SK-N-SH (cell line): ENCODE measurements at regions not wholly inside any gene's neighbourhood (a gene's known extent, or its start where the extent isn't known, plus 50 kb on each side); places are given as distances from the start of the nearest gene placed in this dataset.

ENCODE experiments used
- CTCF ChIA-PET: fragments of 300-600, 350-600 bp; formaldehyde crosslinking; extraction: SDS; loops from one replicate; lab custom pipeline; 2021; lab: Yijun Ruan, JAX
- POLR2A ChIA-PET: fragments of 350-600 bp; sonication (Branson Sonifier 250); formaldehyde crosslinking; extraction: SDS; loops from one replicate; lab custom pipeline; 2020; ENCODE audit warnings: antibody characterized with exemption, inconsistent platforms; lab: Yijun Ruan, JAX
- DNase-seq: peaks from one replicate; pipeline ENCODE4 v3.0.0; 2012
- H2AFZ ChIP-seq: fragments of 200-600 bp; sonication (generic); 2 replicates; pipeline ENCODE4 v1.8.1; 2016; ENCODE audit warnings: antibody characterized with exemption, mild to moderate bottlenecking, low read depth
- H3F3A ChIP-seq: fragments of 200-600 bp; sonication (generic); replicated peaks from 2 replicates; pipeline ENCODE3; 2016; ENCODE audit warnings: antibody characterized with exemption, mild to moderate bottlenecking; ENCODE audit not compliant: insufficient read depth
- H3K27ac ChIP-seq, 2 experiments: fragments of 200-500 bp in 1 of 2; fragments of 200-600 bp in 1 of 2; sonication (Bioruptor generic) in 1 of 2; sonication (generic), shearing (Covaris generic) in 1 of 2; 2 replicates each; pipeline versions ENCODE4 v1.5.1 to v1.6.1; 2014 to 2016; ENCODE audit warnings: low read depth in 2 of 2, inconsistent platforms in 1 of 2, low read length in 1 of 2, mild to moderate bottlenecking in 1 of 2, mixed read lengths in 1 of 2
- H3K27me3 ChIP-seq: fragments of 200-600 bp; sonication (generic), shearing (Covaris generic); 2 replicates; pipeline ENCODE4 v1.6.1; 2016; ENCODE audit warnings: mixed run types; ENCODE audit not compliant: insufficient read depth
- H3K36me3 ChIP-seq, 2 experiments: fragments of 200-500 bp in 1 of 2; fragments of 200-600 bp in 1 of 2; sonication (Bioruptor generic) in 1 of 2; sonication (generic) in 1 of 2; replicated peaks in 1 of 2; 2 replicates each; pipeline versions ENCODE3 to v1.5.1; 2014 to 2016; ENCODE audit warnings: low read length in 1 of 2, mild to moderate bottlenecking in 1 of 2; ENCODE audit not compliant: insufficient read depth in 2 of 2, control insufficient read depth in 1 of 2
- H3K4me1 ChIP-seq, 2 experiments: fragments of 200-500 bp in 1 of 2; fragments of 200-600 bp in 1 of 2; sonication (Bioruptor generic) in 1 of 2; sonication (generic), shearing (Covaris generic) in 1 of 2; 2 replicates each; pipeline versions ENCODE4 v1.5.1 to v1.6.1; 2014 to 2016; ENCODE audit warnings: low read depth in 1 of 2, low read length in 1 of 2, mixed run types in 1 of 2; ENCODE audit not compliant: insufficient read depth in 2 of 2, control insufficient read depth in 1 of 2
- H3K4me2 ChIP-seq: fragments of 200-600 bp; sonication (generic), shearing (Covaris generic); 2 replicates; pipeline ENCODE4 v1.6.1; 2017; ENCODE audit warnings: mixed run types
- H3K4me3 ChIP-seq, 2 experiments: fragments of 200-500 bp in 1 of 2; fragments of 200-600 bp in 1 of 2; sonication (Bioruptor generic) in 1 of 2; sonication (generic), shearing (Covaris generic) in 1 of 2; 2 replicates each; pipeline versions ENCODE4 v1.5.1 to v1.8.1; 2014 to 2016; ENCODE audit warnings: low read depth in 2 of 2, inconsistent platforms in 1 of 2, low read length in 1 of 2, mild to moderate bottlenecking in 1 of 2, mixed read lengths in 1 of 2, moderate library complexity in 1 of 2
- H3K79me2 ChIP-seq: fragments of 200-600 bp; sonication (generic); 2 replicates; pipeline ENCODE4 v1.8.1; 2017; ENCODE audit warnings: mild to moderate bottlenecking; ENCODE audit not compliant: insufficient read depth
- H3K9ac ChIP-seq: fragments of 200-600 bp; sonication (generic); 2 replicates; pipeline ENCODE4 v1.6.1; 2017; ENCODE audit warnings: mixed run types
- H3K9me2 ChIP-seq: fragments of 200-600 bp; sonication (generic); 2 replicates; pipeline ENCODE4 v1.6.1; 2017; ENCODE audit warnings: mixed run types
- H3K9me3 ChIP-seq: fragments of 200-600 bp; sonication (generic); 2 replicates; pipeline ENCODE4 v1.6.1; 2017; ENCODE audit warnings: mixed run types, mild to moderate bottlenecking, moderate library complexity
- H4K20me1 ChIP-seq: fragments of 200-600 bp; sonication (generic); 2 replicates; pipeline ENCODE4 v1.6.1; 2017; ENCODE audit warnings: mild to moderate bottlenecking, mixed run types; ENCODE audit not compliant: insufficient read depth
- CTCF ChIP-seq: fragments of 200-600 bp; sonication (generic); IDR thresholded peaks from 2 replicates; pipeline ENCODE4 v1.6.1; 2017; ENCODE audit warnings: antibody characterized with exemption, mild to moderate bottlenecking, moderate library complexity
- EP300 ChIP-seq, 2 experiments: IDR thresholded peaks; 2 replicates each; pipeline versions ENCODE4 v1.4.0 to v1.6.1; 2012; ENCODE audit warnings: borderline replicate concordance in 1 of 2, low read depth in 1 of 2, low read length in 1 of 2
- FOSL2 ChIP-seq: IDR thresholded peaks from 2 replicates; pipeline ENCODE4 v1.4.0; 2012; ENCODE audit warnings: low read depth, mild to moderate bottlenecking, moderate library complexity, borderline replicate concordance
- MEF2A ChIP-seq: IDR thresholded peaks from 2 replicates; pipeline ENCODE4 v1.4.0; 2012; ENCODE audit warnings: low read depth, borderline replicate concordance
- NRF1 ChIP-seq: IDR thresholded peaks from 2 replicates; pipeline ENCODE4 v1.6.1; 2012; ENCODE audit warnings: low read depth, mild to moderate bottlenecking, low read length
- POLR2AphosphoS5 ChIP-seq: IDR thresholded peaks from 2 replicates; pipeline ENCODE4 v1.6.1; 2012; ENCODE audit warnings: low read depth, low read length
- RCOR1 ChIP-seq: fragments of 150-350 bp; IDR thresholded peaks from 2 replicates; pipeline ENCODE4 v1.6.1; 2017; ENCODE audit warnings: antibody characterized with exemption, low read length
- RFX5 ChIP-seq: IDR thresholded peaks from 2 replicates; pipeline ENCODE4 v1.6.1; 2012; ENCODE audit warnings: mild to moderate bottlenecking, improper control_type of control experiment, low read length
- TAF1 ChIP-seq: IDR thresholded peaks from 2 replicates; pipeline ENCODE4 v1.6.1; 2012; ENCODE audit warnings: low read depth, mild to moderate bottlenecking, low read length, moderate library complexity, borderline replicate concordance
- TCF12 ChIP-seq: IDR thresholded peaks from 2 replicates; pipeline ENCODE4 v1.4.0; 2012
- WGBS: methylation state at CpG from one replicate; pipeline ENCODE4 v1.1.6; 2017; ENCODE audit warnings: low lambda C conversion rate; 5-methylcytosine and 5-hydroxymethylcytosine counted together
- TF ChIP-seq, protein P1 (sequence below): IDR thresholded peaks from 2 replicates; pipeline ENCODE4 v1.4.0; 2012; ENCODE audit warnings: low read depth, borderline replicate concordance
- TF ChIP-seq, protein P2 (sequence below): fragments of 150-350 bp; IDR thresholded peaks from 2 replicates; pipeline ENCODE4 v1.6.1; 2016; ENCODE audit warnings: mild to moderate bottlenecking, low read depth, low read length

GRCh38 chr9:23926368-23926767 lies 100.3 kb upstream of the ELAVL2 start:
- no peaks in the 10 kb centered on the region for H3K36me3 ChIP-seq
- no peak overlapping the region for H2AFZ ChIP-seq
- DNase-seq = no peak
- H3K27ac ChIP-seq = no peak overlapping the region
- no peaks in the 10 kb centered on the region for H4K20me1 ChIP-seq
- H3K4me1 ChIP-seq = no peaks in the 10 kb centered on the region
- CTCF ChIA-PET = interaction anchor here (0.8 kb wide), 1 partner anchor 27 kb away, joined by 4 read pairs; no protein-coding TSS in a partner anchor
- H3K4me2 ChIP-seq = no peak overlapping the region
- POLR2A ChIA-PET = no interaction called here
- H3K27me3 ChIP-seq = no peaks in the 10 kb centered on the region
- no peaks in the 10 kb centered on the region for H3K79me2 ChIP-seq
- H3K9ac ChIP-seq = no peak overlapping the region
- H3K4me3 ChIP-seq = no peak overlapping the region
- H3K9me2 ChIP-seq = no peaks in the 10 kb centered on the region; the same call in 1 of the 2 replicates
- TF ChIP-seq MEF2A = no peak
- TF ChIP-seq NRF1 = no peak
- no peak for TF ChIP-seq FOSL2
- TF ChIP-seq, protein P1, sequence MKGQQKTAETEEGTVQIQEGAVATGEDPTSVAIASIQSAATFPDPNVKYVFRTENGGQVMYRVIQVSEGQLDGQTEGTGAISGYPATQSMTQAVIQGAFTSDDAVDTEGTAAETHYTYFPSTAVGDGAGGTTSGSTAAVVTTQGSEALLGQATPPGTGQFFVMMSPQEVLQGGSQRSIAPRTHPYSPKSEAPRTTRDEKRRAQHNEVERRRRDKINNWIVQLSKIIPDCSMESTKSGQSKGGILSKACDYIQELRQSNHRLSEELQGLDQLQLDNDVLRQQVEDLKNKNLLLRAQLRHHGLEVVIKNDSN = no peak
- TF ChIP-seq CTCF = no peak
- TF ChIP-seq RFX5 = no peak
- TF ChIP-seq POLR2AphosphoS5 = no peak
- no peaks in the 10 kb centered on the region for H3F3A ChIP-seq
- H3K9me3 ChIP-seq = no peaks in the 10 kb centered on the region; the same call in 1 of the 2 replicates

GRCh38 chr9:23914431-23915003 lies 88.5 kb upstream of the ELAVL2 start:
- H3K4me2 ChIP-seq = no peak overlapping the region
- H3K4me3 ChIP-seq = no peak overlapping the region
- H3K36me3 ChIP-seq = no peaks in the 10 kb centered on the region
- H2AFZ ChIP-seq = no peak overlapping the region
- no peak for DNase-seq
- POLR2A ChIA-PET = no interaction called here
- H3K27ac ChIP-seq = no peak overlapping the region
- H3K4me1 ChIP-seq = no peaks in the 10 kb centered on the region
- no peaks in the 10 kb centered on the region for H4K20me1 ChIP-seq
- H3K9me3 ChIP-seq = no peaks in the 10 kb centered on the region
- no peaks in the 10 kb centered on the region for H3K79me2 ChIP-seq
- 41% methylated on average over 6 of the region's 17 CpGs for WGBS
- no peak overlapping the region for H3K9ac ChIP-seq
- no peaks in the 10 kb centered on the region for H3K9me2 ChIP-seq
- no peaks in the 10 kb centered on the region for H3K27me3 ChIP-seq
- TF ChIP-seq EP300 (IDR thresholded peaks at IDR 0.05; ENCODE audit: borderline replicate concordance in 1 of 2, low read depth in 1 of 2, low read length in 1 of 2) (no peak), RCOR1 (no peak), FOSL2 (no peak), CTCF (no peak), TAF1 (no peak), RFX5 (no peak), TCF12 (no peak)
- TF ChIP-seq, protein P2, sequence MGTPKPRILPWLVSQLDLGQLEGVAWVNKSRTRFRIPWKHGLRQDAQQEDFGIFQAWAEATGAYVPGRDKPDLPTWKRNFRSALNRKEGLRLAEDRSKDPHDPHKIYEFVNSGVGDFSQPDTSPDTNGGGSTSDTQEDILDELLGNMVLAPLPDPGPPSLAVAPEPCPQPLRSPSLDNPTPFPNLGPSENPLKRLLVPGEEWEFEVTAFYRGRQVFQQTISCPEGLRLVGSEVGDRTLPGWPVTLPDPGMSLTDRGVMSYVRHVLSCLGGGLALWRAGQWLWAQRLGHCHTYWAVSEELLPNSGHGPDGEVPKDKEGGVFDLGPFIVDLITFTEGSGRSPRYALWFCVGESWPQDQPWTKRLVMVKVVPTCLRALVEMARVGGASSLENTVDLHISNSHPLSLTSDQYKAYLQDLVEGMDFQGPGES = no peak
- H3F3A ChIP-seq = no peaks in the 10 kb centered on the region
- CTCF ChIA-PET = no interaction called here
